ENCODE measurements at regions not wholly inside any gene's neighbourhood (a gene's known extent, or its start where the extent isn't known, plus 50 kb on each side); places are given as distances from the start of the nearest gene placed in this dataset.
A peak's percentile ranks its signal among the peaks of the same experiment; 100 is the strongest.

DNA sequence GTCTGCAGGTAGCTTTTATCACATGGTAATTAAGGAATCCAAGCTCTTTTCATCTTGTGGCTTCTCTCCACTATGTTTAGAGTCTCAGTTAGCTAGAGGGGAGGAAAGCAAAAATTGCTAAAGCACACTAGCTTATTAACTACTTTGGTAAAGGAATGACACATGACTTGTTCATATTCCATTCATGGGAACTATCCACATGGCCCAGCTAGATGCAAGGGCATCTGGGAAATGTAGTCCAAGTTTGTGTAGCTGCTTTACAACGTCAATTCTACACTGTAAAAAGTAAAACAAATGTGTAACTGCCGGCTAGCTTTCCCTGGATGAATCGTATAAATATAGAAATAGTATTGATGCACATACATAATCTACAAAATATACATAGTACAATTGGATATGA lies 244.5 kb upstream of the LRFN5 start:
- Histone ChIP-seq H2BK12ac (ENCODE audit: insufficient read length, low read depth, low read length) (no peak overlapping the region), H3K79me1 (ENCODE audit: insufficient read depth, low read depth, low read length, poor library complexity, severe bottlenecking) (no peaks in the 10 kb centered on the region), H3K27me3 (ENCODE audit: insufficient read depth, low read length) (no peaks in the 10 kb centered on the region), H4K91ac (ENCODE audit: insufficient read length, low read depth, low read length) (no peak overlapping the region), H3K23me2 (ENCODE audit: insufficient read length, low read depth, low read length, poor library complexity, severe bottlenecking) (no peaks in the 10 kb centered on the region), H3T11ph (ENCODE audit: low read length) (no peak overlapping the region), H3K23ac (ENCODE audit: insufficient read length, low read depth, low read length) (no peak overlapping the region), H4K5ac (ENCODE audit: insufficient read length, low read depth, low read length) (no peak overlapping the region), H2BK20ac (ENCODE audit: low read depth, low read length, poor library complexity, severe bottlenecking) (no peak overlapping the region), H2AK5ac (ENCODE audit: insufficient read length, low read length) (no peak overlapping the region), H3K4me2 (ENCODE audit: insufficient read depth, insufficient read length, low read length) (no peak overlapping the region), H2AFZ (ENCODE audit: low read length) (peak overlapping the region; percentile 45), H4K8ac (replicated peaks; ENCODE audit: insufficient read length, low read depth, low read length) (no peak overlapping the region), H2BK120ac (ENCODE audit: low read depth, low read length, poor library complexity, severe bottlenecking) (no peak overlapping the region), H3K4me1 (ENCODE audit: insufficient read depth, low read length) (no peaks in the 10 kb centered on the region), H3K14ac (ENCODE audit: insufficient read depth, low read length) (no peak overlapping the region), H3K9ac (ENCODE audit: extremely low read depth, insufficient read length, low read length) (no peak overlapping the region), H3K56ac (ENCODE audit: insufficient read length, low read depth, low read length) (no peak overlapping the region), H3K18ac (ENCODE audit: insufficient read length, low read depth, low read length) (no peak overlapping the region), H4K20me1 (ENCODE audit: control insufficient read depth, insufficient read depth, insufficient read length) (no peaks in the 10 kb centered on the region), H3K27ac (ENCODE audit: insufficient read length, low read depth, low read length) (no peak overlapping the region), H3K4ac (ENCODE audit: low read depth, low read length) (no peak overlapping the region), H3K9me3 (ENCODE audit: control insufficient read depth, low read depth, low read length) (no peaks in the 10 kb centered on the region), H2BK15ac (ENCODE audit: low read depth, low read length) (no peak overlapping the region), H2BK5ac (ENCODE audit: insufficient read length, low read length) (no peak overlapping the region), H3K79me2 (ENCODE audit: insufficient read depth, low read length) (no peaks in the 10 kb centered on the region)
- H3K36me3 Mint-ChIP-seq (ENCODE audit: insufficient read depth in 1 of 3, low read depth in 3 of 3): peaks cover 0 to 2% (median 0%) of the 10 kb centered on the region in 3 experiments; a peak in 1 of 7 replicates
- H3K4me1 Mint-ChIP-seq: 0 out of 4 replicates have a peak, but pooled peaks cover 0 to 2% of the 10 kb centered on the region in 2 experiments
- WGBS (ENCODE audit: extremely low coverage, insufficient read length, low lambda C conversion rate): no CpG with 5 or more reads among the region's 3 CpGs
- H3K9me3 Mint-ChIP-seq: peaks cover 0 to 2% of the 10 kb centered on the region in 2 experiments; a peak in 1 of 5 replicates
- H3K27me3 Mint-ChIP-seq (ENCODE audit: low read depth): no peaks in the 10 kb centered on the region
- no peak overlapping the region for H3K4me3 Mint-ChIP-seq
- H3K27ac Mint-ChIP-seq: no peak overlapping the region
- TF ChIP-seq, protein P1, sequence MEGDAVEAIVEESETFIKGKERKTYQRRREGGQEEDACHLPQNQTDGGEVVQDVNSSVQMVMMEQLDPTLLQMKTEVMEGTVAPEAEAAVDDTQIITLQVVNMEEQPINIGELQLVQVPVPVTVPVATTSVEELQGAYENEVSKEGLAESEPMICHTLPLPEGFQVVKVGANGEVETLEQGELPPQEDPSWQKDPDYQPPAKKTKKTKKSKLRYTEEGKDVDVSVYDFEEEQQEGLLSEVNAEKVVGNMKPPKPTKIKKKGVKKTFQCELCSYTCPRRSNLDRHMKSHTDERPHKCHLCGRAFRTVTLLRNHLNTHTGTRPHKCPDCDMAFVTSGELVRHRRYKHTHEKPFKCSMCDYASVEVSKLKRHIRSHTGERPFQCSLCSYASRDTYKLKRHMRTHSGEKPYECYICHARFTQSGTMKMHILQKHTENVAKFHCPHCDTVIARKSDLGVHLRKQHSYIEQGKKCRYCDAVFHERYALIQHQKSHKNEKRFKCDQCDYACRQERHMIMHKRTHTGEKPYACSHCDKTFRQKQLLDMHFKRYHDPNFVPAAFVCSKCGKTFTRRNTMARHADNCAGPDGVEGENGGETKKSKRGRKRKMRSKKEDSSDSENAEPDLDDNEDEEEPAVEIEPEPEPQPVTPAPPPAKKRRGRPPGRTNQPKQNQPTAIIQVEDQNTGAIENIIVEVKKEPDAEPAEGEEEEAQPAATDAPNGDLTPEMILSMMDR (conservative IDR thresholded peaks at IDR 0.05): no peak
- DNase-seq: no peak
